Thyroid gland (tissue), 4 donors: ENCODE measurements at regions not wholly inside any gene's neighbourhood (a gene's known extent, or its start where the extent isn't known, plus 50 kb on each side); places are given as distances from the start of the nearest gene placed in this dataset.

Source experiments
- POLR2A ChIP-seq, 2 donors: fragments of 450-650 bp; IDR thresholded peaks; one replicate each; pipeline ENCODE4 v1.6.1; 2017; ENCODE audit warnings: antibody characterized with exemption in 2 of 2, mild to moderate bottlenecking in 2 of 2, moderate library complexity in 1 of 2
- TF ChIP-seq, protein P1 (sequence below), 6 experiments: fragments of 200-600 bp in 3 of 6; fragments of 450-650 bp in 3 of 6; sonication (generic) in 3 of 6; IDR thresholded peaks; one replicate each; pipeline ENCODE4 v1.5.1; 2016 to 2019; ENCODE audit warnings: antibody characterized with exemption in 6 of 6, mild to moderate bottlenecking in 2 of 6, inconsistent platforms in 1 of 6, moderate library complexity in 1 of 6

DNA sequence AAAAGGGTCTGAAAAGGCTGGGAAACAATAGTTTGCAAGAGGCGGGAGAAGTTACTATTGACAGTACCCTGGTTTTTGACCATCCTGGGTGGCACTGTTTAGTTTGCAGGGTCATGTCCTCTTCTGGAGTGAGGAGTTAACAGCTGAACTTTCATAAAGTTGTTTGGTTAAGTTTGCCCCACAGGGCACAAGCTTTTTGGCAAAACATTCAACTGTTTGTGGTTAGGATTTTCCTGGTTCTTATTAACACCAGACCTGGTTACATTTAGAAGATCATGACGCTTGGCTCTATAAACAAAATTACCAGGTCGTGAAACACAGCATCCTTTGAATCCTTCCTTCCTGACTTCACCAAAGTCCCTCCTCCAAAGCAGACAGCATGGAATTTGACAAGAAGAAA, 106.1 kb downstream of the RIN2 start:
- TF ChIP-seq, protein P1, sequence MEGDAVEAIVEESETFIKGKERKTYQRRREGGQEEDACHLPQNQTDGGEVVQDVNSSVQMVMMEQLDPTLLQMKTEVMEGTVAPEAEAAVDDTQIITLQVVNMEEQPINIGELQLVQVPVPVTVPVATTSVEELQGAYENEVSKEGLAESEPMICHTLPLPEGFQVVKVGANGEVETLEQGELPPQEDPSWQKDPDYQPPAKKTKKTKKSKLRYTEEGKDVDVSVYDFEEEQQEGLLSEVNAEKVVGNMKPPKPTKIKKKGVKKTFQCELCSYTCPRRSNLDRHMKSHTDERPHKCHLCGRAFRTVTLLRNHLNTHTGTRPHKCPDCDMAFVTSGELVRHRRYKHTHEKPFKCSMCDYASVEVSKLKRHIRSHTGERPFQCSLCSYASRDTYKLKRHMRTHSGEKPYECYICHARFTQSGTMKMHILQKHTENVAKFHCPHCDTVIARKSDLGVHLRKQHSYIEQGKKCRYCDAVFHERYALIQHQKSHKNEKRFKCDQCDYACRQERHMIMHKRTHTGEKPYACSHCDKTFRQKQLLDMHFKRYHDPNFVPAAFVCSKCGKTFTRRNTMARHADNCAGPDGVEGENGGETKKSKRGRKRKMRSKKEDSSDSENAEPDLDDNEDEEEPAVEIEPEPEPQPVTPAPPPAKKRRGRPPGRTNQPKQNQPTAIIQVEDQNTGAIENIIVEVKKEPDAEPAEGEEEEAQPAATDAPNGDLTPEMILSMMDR (IDR thresholded peaks at IDR 0.05), result no peak
- no peak for TF ChIP-seq POLR2A (IDR thresholded peaks at IDR 0.05)
